ENCODE measurements at regions not wholly inside any gene's neighbourhood (a gene's known extent, or its start where the extent isn't known, plus 50 kb on each side); places are given as distances from the start of the nearest gene placed in this dataset.

GRCh38 chr11:97684486-97685439 is 1295.0 kb downstream of the JRKL start:
- TF ChIP-seq CTCF (conservative IDR thresholded peaks at IDR 0.05; ENCODE audit: low read depth, low read length) (no peak), EZH2 (IDR thresholded peaks at IDR 0.05; ENCODE audit: low read length, unreplicated experiment) (no peak)
